ENCODE measurements at regions not wholly inside any gene's neighbourhood (a gene's known extent, or its start where the extent isn't known, plus 50 kb on each side); places are given as distances from the start of the nearest gene placed in this dataset.
A peak's percentile ranks its signal among the peaks of the same experiment; 100 is the strongest.

- Histone ChIP-seq H3K27ac (no peak overlapping the region), H3K4me1 (no peaks in the 10 kb centered on the region), H3K27me3 (no peaks in the 10 kb centered on the region), H3K9me3 (no peaks in the 10 kb centered on the region), H3K4me3 (no peak overlapping the region), H3K36me3 (no peaks in the 10 kb centered on the region)
- intact Hi-C loops (cut with DNase I), result no loop called here
- DNase-seq (ENCODE audit: low spot score in 2 of 2), result no peak
- TF ChIP-seq, protein P1, sequence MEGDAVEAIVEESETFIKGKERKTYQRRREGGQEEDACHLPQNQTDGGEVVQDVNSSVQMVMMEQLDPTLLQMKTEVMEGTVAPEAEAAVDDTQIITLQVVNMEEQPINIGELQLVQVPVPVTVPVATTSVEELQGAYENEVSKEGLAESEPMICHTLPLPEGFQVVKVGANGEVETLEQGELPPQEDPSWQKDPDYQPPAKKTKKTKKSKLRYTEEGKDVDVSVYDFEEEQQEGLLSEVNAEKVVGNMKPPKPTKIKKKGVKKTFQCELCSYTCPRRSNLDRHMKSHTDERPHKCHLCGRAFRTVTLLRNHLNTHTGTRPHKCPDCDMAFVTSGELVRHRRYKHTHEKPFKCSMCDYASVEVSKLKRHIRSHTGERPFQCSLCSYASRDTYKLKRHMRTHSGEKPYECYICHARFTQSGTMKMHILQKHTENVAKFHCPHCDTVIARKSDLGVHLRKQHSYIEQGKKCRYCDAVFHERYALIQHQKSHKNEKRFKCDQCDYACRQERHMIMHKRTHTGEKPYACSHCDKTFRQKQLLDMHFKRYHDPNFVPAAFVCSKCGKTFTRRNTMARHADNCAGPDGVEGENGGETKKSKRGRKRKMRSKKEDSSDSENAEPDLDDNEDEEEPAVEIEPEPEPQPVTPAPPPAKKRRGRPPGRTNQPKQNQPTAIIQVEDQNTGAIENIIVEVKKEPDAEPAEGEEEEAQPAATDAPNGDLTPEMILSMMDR (IDR thresholded peaks at IDR 0.05), result no peak
These were observed 93.7 kb upstream of the EEA1 start for GRCh38 chr12:93022603-93023340.

GRCh38 chr12:93025145-93026103 is 96.3 kb upstream of the EEA1 start:
- H3K36me3 ChIP-seq, result no peaks in the 10 kb centered on the region
- DNase-seq (ENCODE audit: low spot score in 2 of 2), result no peak
- TF ChIP-seq, protein P1 (IDR thresholded peaks at IDR 0.05), result peak; percentile 20 to 48 (median 42)
- H3K4me3 ChIP-seq, result no peak overlapping the region
- H3K27me3 ChIP-seq, result no peaks in the 10 kb centered on the region
- H3K9me3 ChIP-seq, result no peaks in the 10 kb centered on the region
- no peaks in the 10 kb centered on the region for H3K4me1 ChIP-seq
- intact Hi-C loops (cut with DNase I), result loop anchor here (5.0 kb wide), 1 partner anchor 352 kb away; the partner anchor contains the start of gene NUDT4
- no peak overlapping the region for H3K27ac ChIP-seq

DNA sequence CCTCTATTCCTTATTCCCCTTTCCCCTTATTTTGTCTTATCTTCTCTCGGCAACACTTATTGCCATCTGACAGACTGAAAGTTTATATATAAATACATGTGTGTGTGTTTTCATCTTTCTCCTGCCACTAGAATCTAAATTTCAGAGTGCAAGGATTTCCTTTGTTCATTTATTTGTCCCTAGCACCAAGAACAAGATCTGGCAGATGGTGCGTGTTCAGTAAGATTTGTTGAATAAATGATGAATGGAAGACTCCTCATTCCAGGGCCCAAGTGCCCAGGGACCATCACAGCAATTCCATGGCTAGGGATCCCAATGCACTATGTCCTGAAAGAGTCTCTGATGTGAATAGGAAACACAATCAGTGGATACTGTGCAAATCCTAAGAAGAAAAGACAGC is 97.9 kb upstream of the EEA1 start:
- intact Hi-C loops (cut with DNase I), result loop anchor here (5.0 kb wide), 1 partner anchor 350 kb away; the partner anchor contains the start of gene NUDT4
- no peak overlapping the region for H3K4me3 ChIP-seq
- TF ChIP-seq, protein P1 (IDR thresholded peaks at IDR 0.05), result no peak
- no peaks in the 10 kb centered on the region for H3K36me3 ChIP-seq
- H3K27me3 ChIP-seq, result no peaks in the 10 kb centered on the region
- no peak overlapping the region for H3K27ac ChIP-seq
- H3K9me3 ChIP-seq, result no peaks in the 10 kb centered on the region
- no peak for DNase-seq (ENCODE audit: low spot score in 2 of 2)
- H3K4me1 ChIP-seq, result no peaks in the 10 kb centered on the region

GRCh38 chr12:93029091-93029490 is 100.0 kb upstream of the EEA1 start:
- TF ChIP-seq, protein P1 (IDR thresholded peaks at IDR 0.05), result no peak
- Histone ChIP-seq H3K4me3 (no peak overlapping the region), H3K9me3 (no peaks in the 10 kb centered on the region), H3K4me1 (no peaks in the 10 kb centered on the region), H3K36me3 (no peaks in the 10 kb centered on the region), H3K27ac (no peak overlapping the region), H3K27me3 (no peaks in the 10 kb centered on the region)
- intact Hi-C loops (cut with DNase I), result loop anchor here (5.0 kb wide), 1 partner anchor 348 kb away; the partner anchor contains the start of gene NUDT4
- DNase-seq (ENCODE audit: low spot score in 2 of 2), result no peak

GRCh38 chr12:93031028-93031427 is 101.9 kb upstream of the EEA1 start:
- intact Hi-C loops (cut with DNase I), result no loop called here
- no peaks in the 10 kb centered on the region for H3K9me3 ChIP-seq
- no peak for DNase-seq (ENCODE audit: low spot score in 2 of 2)
- TF ChIP-seq, protein P1 (IDR thresholded peaks at IDR 0.05), result no peak
- no peak overlapping the region for H3K4me3 ChIP-seq
- H3K4me1 ChIP-seq, result no peaks in the 10 kb centered on the region
- no peak overlapping the region for H3K27ac ChIP-seq
- H3K36me3 ChIP-seq, result no peaks in the 10 kb centered on the region
- no peaks in the 10 kb centered on the region for H3K27me3 ChIP-seq
